PFSK-1 (cell line): ENCODE measurements at regions not wholly inside any gene's neighbourhood (a gene's known extent, or its start where the extent isn't known, plus 50 kb on each side); places are given as distances from the start of the nearest gene placed in this dataset.

ENCODE experiments used
- POLR2AphosphoS5 ChIP-seq: IDR thresholded peaks from 2 replicates; pipeline ENCODE4 v1.6.1; 2012; ENCODE audit warnings: low read depth, mild to moderate bottlenecking, control low read depth, low read length, moderate library complexity
- REST ChIP-seq, 2 experiments: IDR thresholded peaks; 2 replicates each; pipeline versions ENCODE4 v1.6.1 to v1.8.0; 2011 to 2012; ENCODE audit warnings: low read depth in 2 of 2, low read length in 2 of 2, control low read depth in 1 of 2, inconsistent platforms in 1 of 2, mild to moderate bottlenecking in 1 of 2, moderate library complexity in 1 of 2; ENCODE audit not compliant: insufficient read depth in 1 of 2
- TAF1 ChIP-seq: IDR thresholded peaks from 2 replicates; pipeline ENCODE4 v1.6.1; 2012; ENCODE audit warnings: low read length, control low read depth, borderline replicate concordance; ENCODE audit not compliant: insufficient read depth

GRCh38 chr5:29170599-29170998, 2022.9 kb upstream of the CDH6 start:
- TF ChIP-seq REST (IDR thresholded peaks at IDR 0.05; ENCODE audit: insufficient read depth in 1 of 2, low read depth in 2 of 2, low read length in 2 of 2) = no peak
- no peak for TF ChIP-seq POLR2AphosphoS5
- TF ChIP-seq TAF1 = no peak
